IPS-20b (cell line): ENCODE measurements at regions not wholly inside any gene's neighbourhood (a gene's known extent, or its start where the extent isn't known, plus 50 kb on each side); places are given as distances from the start of the nearest gene placed in this dataset.
A peak's percentile ranks its signal among the peaks of the same experiment; 100 is the strongest.
"Not testable (repeated sequence)": the region's sequence is repeated elsewhere in the genome, so short reads cannot be mapped to it uniquely, and the experiment has no call there.

Source experiments
- H3K27ac ChIP-seq: one replicate; pipeline ENCODE4 v1.5.1; 2013; ENCODE audit warnings: low read length
- H3K27me3 ChIP-seq: 2 replicates; pipeline ENCODE4 v1.6.1; 2013; ENCODE audit warnings: mild to moderate bottlenecking, low read length, inconsistent platforms; ENCODE audit not compliant: insufficient read depth
- H3K36me3 ChIP-seq: 2 replicates; pipeline ENCODE4 v1.6.1; 2013; ENCODE audit warnings: low read depth, mild to moderate bottlenecking, inconsistent platforms, low read length, moderate library complexity; ENCODE audit not compliant: insufficient read depth
- H3K4me1 ChIP-seq: 2 replicates; pipeline ENCODE4 v1.6.1; 2013; ENCODE audit warnings: mild to moderate bottlenecking, control low read depth, inconsistent platforms, low read length, moderate library complexity; ENCODE audit not compliant: insufficient read depth
- H3K4me3 ChIP-seq: 2 replicates; pipeline ENCODE4 v1.5.1; 2013; ENCODE audit warnings: mild to moderate bottlenecking, low read length, inconsistent platforms
- H3K9ac ChIP-seq: 2 replicates; pipeline ENCODE4 v1.6.1; 2013; ENCODE audit warnings: low read depth, mild to moderate bottlenecking, inconsistent platforms, low read length, moderate library complexity
- H3K9me3 ChIP-seq: 2 replicates; pipeline ENCODE4 v1.6.1; 2013; ENCODE audit warnings: mild to moderate bottlenecking, low read depth, low read length, inconsistent platforms; ENCODE audit not compliant: insufficient read depth

DNA sequence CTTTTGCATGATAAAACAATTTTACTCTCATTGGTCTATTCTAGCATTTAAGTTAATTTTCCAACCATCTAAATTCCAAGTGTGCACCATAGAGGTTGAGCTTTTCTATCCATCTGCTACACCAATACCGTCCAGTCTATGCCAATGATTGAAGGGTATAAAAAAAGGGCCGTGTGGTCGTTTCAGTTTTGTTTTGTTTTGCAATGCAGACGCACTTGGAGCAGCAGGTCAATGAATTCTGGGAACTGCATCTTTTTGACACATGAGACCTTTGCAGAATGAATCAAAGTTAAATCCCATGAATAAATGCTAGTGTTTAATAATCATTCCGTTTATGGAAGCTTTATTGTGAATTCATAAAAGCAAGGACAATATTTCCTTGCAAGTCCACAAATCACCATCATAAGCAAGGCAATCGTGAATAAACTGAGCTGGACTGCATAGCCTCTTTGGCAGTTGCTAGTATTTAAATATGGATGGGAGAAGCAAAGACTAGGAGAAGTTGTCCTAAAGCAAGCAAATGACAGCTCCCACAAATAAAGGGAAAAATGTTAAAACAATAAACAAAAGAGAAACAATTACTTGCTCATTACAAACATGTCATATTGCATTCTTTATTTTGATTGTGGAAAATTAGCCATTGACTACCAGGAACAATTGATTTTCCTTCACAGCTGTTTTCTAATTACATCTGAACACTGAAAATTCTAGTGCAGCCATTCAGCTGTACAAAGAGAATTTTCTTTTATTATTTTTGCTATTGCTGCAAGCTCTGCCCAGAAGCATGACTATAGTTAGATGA, 649.7 kb upstream of the GJE1 start:
- Histone ChIP-seq H3K9ac (no peak overlapping the region), H3K4me1 (no peaks in the 10 kb centered on the region), H3K9me3 (no peaks in the 10 kb centered on the region), H3K27ac (no peak overlapping the region), H3K4me3 (no peak overlapping the region), H3K36me3 (no peaks in the 10 kb centered on the region), H3K27me3 (no peaks in the 10 kb centered on the region)

DNA sequence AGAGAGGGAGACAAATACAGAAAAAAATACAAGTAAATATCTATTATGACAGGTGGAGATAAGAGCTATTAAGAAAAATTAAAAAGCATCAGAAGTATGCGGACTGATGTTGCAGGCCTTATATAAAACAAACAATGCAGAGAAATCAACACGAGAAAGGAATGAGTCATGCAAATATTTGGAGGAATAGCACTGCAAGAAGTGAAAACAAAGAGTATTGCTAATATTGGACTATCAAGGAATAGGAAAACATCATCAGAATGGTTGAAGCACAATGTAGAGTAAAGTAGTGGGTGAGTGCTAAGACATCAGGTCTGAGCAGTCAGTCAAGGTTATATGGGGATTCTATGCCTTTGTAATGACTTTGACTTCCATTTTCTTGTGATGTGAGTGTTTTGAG, 657.5 kb upstream of the GJE1 start:
- H3K4me1 ChIP-seq, result 0 out of 2 replicates have a peak, but pooled peaks cover 3% of the 10 kb centered on the region
- no peak overlapping the region for H3K4me3 ChIP-seq
- H3K9me3 ChIP-seq, result peaks cover 10% of the 10 kb centered on the region
- no peaks in the 10 kb centered on the region; the same call in 1 of the 2 replicates for H3K36me3 ChIP-seq
- H3K27ac ChIP-seq, result no peak overlapping the region
- H3K27me3 ChIP-seq, result no peaks in the 10 kb centered on the region
- no peak overlapping the region for H3K9ac ChIP-seq

DNA sequence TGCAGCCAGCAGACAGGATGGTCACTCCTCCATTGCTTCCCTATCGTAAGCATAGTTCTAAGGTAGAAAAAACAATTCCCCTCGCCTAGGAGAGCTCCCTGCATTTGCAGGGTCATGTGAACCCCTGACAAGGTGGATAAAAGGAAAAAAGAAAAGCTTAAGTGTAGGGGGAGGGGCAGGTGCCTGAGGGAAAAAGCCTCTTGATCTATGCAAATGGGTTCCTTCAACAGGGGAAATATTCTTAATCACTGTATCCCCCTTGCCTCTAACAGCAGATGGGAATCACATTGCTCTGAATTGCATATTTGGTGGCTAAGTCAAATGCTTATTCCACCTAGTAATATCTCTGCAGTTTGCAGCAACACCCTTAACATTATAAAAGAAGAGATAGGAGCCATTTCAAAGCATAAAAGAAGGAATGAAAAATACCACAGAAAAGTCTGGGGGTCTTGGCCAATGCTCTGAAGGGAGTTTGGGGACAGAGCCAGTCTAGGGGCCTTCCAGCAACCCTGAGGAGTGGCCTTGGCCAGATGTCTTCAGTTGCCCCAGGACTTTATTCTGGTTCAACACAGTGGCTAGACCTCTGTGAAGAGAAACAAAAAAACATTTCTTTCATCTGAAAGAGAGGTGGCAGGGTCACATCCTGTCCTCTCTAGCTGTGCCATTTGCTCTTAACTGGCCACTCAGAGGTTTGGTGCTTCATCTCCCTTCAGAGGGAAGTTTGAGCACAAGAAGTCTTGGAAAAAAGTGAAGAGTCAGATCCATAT, 660.4 kb upstream of the GJE1 start:
- Histone ChIP-seq H3K36me3 (no peaks in the 10 kb centered on the region; the same call in 1 of the 2 replicates), H3K4me3 (no peak overlapping the region), H3K9ac (no peak overlapping the region), H3K9me3 (peaks cover 18% of the 10 kb centered on the region), H3K4me1 (peaks cover 3% of the 10 kb centered on the region; the same call in 1 of the 2 replicates), H3K27me3 (no peaks in the 10 kb centered on the region), H3K27ac (no peak overlapping the region)

DNA sequence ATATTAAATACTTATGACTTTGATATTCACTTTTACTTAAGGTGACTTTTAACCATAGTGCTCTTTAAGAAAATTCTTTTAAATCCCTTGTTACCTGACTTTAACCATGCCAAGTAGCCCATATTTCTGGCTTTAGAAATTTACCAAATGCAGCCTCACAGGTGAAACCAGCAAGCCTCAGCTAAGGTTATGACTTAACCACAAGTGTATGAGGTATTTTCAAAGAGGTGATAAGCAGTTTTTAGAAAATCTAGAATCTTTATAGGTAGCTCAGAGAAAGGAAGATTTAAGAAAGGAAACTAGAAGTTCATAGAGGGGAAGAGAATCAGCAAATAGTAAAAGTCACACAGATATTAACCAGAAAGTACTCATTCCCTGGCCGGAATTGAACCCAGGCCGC, 661.9 kb upstream of the GJE1 start:
- Histone ChIP-seq H3K27me3 (no peaks in the 10 kb centered on the region), H3K9me3 (peaks cover 18% of the 10 kb centered on the region), H3K9ac (no peak overlapping the region), H3K36me3 (no peaks in the 10 kb centered on the region; the same call in 1 of the 2 replicates), H3K4me3 (no peak overlapping the region), H3K4me1 (peaks cover 3% of the 10 kb centered on the region; the same call in 1 of the 2 replicates), H3K27ac (no peak overlapping the region)

DNA sequence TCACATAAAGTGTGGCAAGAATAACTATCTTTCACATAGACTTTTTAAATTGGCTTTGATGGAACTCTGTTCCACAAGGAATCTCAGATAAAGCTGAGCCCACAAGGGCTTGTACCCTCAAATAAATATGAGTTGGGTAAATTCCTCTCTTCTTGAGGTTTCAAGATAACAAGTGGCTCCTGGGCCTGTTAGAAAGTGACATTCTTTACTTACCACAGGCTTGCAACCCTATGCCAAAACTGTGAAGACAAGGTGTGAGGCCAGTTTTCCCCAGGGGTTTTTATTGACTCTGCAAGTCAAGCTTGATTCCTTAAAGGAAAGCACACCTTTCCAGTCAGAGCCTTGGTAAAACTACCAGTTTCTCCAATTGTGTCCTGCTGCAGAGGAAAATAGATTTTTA, 664.8 kb upstream of the GJE1 start:
- no peak overlapping the region for H3K27ac ChIP-seq
- no peak overlapping the region for H3K4me3 ChIP-seq
- H3K27me3 ChIP-seq, result no peaks in the 10 kb centered on the region
- H3K36me3 ChIP-seq, result no peaks in the 10 kb centered on the region; the same call in 1 of the 2 replicates
- H3K4me1 ChIP-seq, result peaks cover 13% of the 10 kb centered on the region; the same call in 1 of the 2 replicates
- H3K9ac ChIP-seq, result no peak overlapping the region
- peaks cover 18% of the 10 kb centered on the region for H3K9me3 ChIP-seq

DNA sequence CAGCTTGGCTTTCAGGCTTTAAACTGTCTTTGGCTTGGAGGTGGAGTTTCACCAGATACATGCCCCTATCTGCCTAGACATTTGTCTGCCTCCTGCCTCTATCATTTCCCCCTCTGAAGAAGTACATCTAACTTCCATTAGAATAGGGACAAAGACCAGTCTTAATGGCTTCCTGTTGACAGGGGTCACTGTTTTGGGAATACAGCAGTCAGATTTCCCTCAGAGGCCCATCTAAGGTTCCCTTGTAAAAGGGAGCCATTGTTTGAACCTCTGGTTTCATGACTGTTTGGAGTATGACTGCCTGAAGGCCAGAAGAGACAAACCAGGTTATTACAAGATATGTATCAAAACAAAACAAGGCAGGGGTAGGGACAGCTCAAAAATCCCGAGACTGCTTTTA, 665.7 kb upstream of the GJE1 start:
- H3K9me3 ChIP-seq, result peaks cover 18% of the 10 kb centered on the region
- no peaks in the 10 kb centered on the region for H3K36me3 ChIP-seq
- H3K4me1 ChIP-seq, result peaks cover 13% of the 10 kb centered on the region; the same call in 1 of the 2 replicates
- H3K9ac ChIP-seq, result no peak overlapping the region
- no peaks in the 10 kb centered on the region for H3K27me3 ChIP-seq
- H3K4me3 ChIP-seq, result no peak overlapping the region
- no peak overlapping the region for H3K27ac ChIP-seq

DNA sequence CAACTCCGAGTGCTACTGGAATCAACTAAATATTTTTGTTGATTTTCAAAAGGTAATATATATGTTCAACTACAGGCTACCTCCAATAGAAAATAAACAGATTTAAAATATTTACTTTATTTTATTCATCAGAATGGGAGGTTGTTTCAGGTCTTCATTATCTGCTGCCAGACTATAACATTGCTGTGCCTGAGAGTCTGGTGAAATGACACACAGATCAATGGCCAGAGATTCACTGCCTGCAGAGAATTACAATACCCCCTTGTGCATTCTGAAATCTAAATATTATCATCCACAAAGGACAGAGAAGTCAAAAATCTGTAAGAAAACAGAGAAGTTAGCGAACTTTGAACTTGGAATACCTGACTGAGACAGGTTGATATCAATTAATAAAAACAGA, 667.8 kb upstream of the GJE1 start:
- no peak overlapping the region for H3K4me3 ChIP-seq
- no peak overlapping the region for H3K9ac ChIP-seq
- no peaks in the 10 kb centered on the region for H3K36me3 ChIP-seq
- H3K27me3 ChIP-seq, result no peaks in the 10 kb centered on the region
- peaks cover 16% of the 10 kb centered on the region for H3K4me1 ChIP-seq
- peaks cover 4% of the 10 kb centered on the region; the same call in 1 of the 2 replicates for H3K9me3 ChIP-seq
- H3K27ac ChIP-seq, result no peak overlapping the region

DNA sequence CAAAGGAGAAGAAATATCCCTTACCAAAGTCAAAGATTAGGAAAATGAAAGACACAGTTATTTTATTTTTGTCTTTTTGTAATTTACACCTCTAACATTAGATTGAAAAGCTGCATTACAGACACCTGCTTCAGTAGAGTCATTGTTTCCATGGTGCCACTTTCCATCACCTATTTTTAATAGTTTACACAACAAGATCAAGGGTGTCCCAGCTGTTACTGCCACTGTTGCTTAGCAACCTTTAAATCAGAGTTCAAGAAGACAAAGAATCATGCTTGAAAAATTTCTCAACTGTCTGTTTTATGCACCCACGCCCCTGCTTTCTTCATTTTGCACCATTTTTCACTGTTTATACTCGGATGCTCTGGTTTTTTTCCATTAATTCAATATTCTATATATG, 668.2 kb upstream of the GJE1 start:
- Histone ChIP-seq H3K9me3 (peaks cover 2% of the 10 kb centered on the region; the same call in 1 of the 2 replicates), H3K27me3 (no peaks in the 10 kb centered on the region), H3K9ac (no peak overlapping the region), H3K36me3 (no peaks in the 10 kb centered on the region), H3K4me1 (peaks cover 16% of the 10 kb centered on the region), H3K4me3 (no peak overlapping the region), H3K27ac (no peak overlapping the region)

DNA sequence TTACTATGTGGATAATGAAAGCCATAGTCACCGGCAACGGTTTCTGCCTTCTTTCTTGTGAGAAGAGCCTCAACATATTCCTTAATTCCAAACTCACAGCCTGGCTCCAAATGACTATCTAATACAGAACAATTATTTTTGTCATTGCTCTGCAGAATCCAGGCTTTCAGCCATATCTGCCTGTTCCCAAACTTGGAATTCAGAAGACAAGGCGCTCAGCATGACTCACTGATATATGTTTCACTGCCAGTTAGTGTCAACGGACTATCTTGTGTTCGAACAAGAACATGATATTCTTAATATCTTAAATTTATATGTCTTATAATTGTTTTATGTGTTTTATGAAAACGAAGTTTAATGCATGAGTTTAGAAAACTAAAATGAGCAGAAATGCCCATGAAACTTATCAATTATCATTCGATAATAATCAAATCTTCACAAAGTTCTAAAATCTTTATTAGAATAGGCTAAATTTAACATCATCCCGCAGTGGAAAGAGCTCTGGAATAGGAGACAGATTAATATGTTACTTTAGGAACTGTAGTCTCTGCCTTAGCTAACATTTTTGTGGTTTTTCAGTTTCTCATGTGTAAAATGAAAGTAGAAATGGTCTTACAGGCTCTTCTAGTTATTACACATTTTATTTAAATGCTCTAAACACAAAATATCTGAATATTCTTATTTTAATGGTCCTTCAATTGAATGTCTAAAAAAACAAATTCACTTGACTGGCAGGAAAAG, 669.3 kb upstream of the GJE1 start:
- Histone ChIP-seq H3K4me1 (peaks cover 16% of the 10 kb centered on the region), H3K9me3 (no peaks in the 10 kb centered on the region), H3K27ac (no peak overlapping the region), H3K4me3 (no peak overlapping the region), H3K9ac (no peak overlapping the region), H3K36me3 (no peaks in the 10 kb centered on the region), H3K27me3 (no peaks in the 10 kb centered on the region)

DNA sequence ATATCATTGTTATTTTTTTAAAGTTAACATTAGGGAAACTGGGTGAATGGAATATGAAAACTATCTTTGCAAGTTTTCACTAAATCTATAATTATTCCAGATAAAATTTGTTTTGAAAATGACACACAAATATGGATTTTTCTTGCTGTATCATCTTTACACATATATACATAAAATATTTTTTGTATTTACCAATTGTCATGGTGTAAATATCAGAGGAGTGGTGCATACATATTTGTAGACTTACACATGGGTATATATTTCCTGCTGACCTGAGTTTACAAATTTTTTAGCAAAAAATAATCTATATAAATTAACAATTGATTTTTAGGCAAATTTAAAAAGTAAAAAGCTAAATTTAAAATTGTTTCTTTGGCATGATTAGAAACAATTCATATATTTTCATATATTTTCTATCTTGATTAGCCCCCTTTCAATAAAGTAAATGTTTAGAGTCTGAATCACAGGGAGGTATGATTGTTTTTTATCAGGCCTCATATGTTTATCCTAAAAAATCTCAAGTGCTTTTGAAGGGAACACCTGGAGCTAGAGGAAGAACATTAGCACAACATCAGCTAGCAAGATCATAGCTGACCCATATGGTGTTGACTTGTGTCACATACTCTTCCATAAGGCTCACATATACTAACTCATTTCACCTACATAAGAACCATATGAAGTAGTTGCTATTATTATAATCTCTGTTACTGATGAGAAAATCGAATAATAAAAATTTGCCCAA, 671.8 kb upstream of the GJE1 start:
- Histone ChIP-seq H3K4me3 (no peak overlapping the region), H3K36me3 (no peaks in the 10 kb centered on the region), H3K4me1 (peaks cover 16% of the 10 kb centered on the region), H3K27ac (peak overlapping the region; percentile 22), H3K9me3 (no peaks in the 10 kb centered on the region), H3K9ac (no peak overlapping the region), H3K27me3 (no peaks in the 10 kb centered on the region)

DNA sequence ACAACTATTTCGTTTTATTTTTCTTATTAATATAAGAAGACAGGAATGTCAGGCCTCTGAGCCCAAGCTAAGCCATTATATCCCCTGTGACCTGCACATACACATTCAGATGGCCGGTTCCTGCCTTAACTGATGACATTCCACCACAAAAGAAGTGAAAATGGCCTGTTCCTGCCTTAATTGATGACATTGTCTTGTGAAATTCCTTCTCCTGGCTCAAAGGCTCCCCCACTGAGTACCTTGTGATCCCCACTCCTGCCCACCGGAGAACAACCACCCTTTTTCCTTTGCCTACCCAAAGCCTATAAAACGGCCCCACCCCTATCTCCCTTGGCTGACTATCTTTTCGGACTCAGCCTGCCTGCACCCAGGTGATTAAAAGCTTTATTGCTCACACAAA, 672.5 kb upstream of the GJE1 start:
- peaks cover 16% of the 10 kb centered on the region for H3K4me1 ChIP-seq
- not testable (repeated sequence) for H3K4me3 ChIP-seq, H3K27ac ChIP-seq, H3K27me3 ChIP-seq, H3K36me3 ChIP-seq, H3K9me3 ChIP-seq, H3K9ac ChIP-seq
